ENCODE measurements at regions not wholly inside any gene's neighbourhood (a gene's known extent, or its start where the extent isn't known, plus 50 kb on each side); places are given as distances from the start of the nearest gene placed in this dataset.
"Not testable (repeated sequence)": the region's sequence is repeated elsewhere in the genome, so short reads cannot be mapped to it uniquely, and the experiment has no call there.

DNA sequence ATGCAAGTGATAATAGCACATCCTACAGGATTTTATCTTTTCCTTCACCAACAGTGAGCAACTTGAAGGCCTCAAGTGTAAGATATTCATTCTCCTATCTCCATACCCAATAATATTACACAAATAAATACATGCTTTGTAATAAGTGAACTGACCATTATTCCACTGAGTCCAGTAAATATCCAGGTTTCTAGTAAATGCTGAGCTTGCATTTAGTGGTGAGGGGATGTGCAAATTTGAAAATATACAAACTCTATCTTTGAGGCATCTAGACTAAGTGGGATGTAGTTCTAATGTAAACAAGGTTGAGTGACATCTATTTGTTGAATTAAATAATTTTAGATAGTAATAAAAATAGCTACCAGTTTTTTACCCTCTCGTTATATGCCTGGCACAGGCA is 587.6 kb upstream of the IL12A start:
- DNase-seq = no peak

DNA sequence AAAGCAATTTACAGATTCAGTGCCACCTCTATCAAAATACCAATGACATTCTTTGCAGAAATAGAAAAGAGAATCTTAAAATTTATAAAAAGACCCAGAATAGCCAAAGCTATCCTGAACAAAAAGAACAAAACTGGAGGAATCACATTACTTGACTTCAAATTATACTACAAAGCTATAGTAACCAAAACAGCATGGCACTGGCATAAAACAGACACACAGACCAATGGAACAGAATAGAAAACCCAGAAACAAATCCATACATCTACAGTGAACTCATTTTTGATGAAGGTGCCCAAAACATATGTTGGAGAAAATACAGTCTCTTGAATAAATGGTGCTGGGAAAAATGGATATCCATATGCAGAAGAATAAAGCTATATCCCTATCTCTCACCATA is 578.9 kb upstream of the IL12A start:
- DNase-seq = not testable (repeated sequence)

DNA sequence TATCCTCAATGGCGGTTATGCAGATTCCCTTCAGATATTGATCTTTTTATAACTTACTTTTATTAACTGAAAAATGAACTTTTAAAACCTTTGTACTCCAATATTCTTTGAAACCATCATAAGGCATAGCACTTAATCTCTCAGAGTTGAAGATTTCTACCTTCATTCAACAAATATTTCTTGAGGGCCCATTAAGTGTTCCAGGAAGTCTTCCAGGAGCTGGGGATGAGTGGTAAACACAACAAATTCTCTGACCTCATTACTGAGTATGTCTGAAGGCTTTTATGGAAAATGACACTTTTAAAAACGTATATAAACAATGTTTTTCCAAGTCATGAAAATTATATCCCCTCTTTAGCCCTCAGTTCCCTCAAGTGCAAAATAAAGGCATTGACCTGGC is 575.3 kb upstream of the IL12A start:
- no peak for DNase-seq

DNA sequence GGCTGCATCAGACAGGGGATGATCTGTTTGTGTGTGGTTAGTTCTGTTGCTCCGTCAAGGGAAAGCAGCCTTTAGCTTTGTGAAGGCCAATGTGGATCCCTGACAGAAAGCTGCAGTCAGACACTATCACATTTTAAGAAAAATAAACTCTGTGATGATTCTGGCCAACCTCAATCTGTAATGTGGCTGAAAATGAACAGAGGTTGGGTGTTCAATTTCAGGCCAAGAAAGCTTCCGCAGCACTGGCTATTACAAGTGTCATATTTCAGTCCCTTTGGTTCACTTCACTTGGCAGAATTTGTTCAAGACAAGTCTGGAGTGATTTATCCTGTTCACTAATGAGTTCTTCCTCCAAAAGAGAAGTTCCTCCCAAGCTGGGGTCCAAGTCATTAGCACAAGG is 571.8 kb upstream of the IL12A start:
- no peak for DNase-seq

DNA sequence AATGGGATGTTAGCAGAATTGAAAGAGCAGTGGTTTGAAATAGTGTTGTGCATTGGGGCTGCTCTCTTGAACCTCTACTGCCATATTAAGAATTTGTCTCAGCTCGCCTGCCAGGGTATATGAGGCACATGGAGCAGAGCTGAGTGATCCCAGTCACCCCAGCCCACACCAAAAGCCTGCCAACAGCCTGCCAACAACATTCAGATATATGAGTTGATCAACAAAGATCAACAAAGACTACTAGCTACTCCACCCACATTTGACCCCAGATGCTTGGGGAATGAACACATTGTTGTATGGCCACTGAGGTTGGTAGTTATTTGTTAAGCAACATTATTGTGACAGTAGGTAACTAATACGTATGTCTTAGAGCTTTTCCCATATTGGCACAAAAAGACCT is 570.9 kb upstream of the IL12A start:
- DNase-seq = no peak

DNA sequence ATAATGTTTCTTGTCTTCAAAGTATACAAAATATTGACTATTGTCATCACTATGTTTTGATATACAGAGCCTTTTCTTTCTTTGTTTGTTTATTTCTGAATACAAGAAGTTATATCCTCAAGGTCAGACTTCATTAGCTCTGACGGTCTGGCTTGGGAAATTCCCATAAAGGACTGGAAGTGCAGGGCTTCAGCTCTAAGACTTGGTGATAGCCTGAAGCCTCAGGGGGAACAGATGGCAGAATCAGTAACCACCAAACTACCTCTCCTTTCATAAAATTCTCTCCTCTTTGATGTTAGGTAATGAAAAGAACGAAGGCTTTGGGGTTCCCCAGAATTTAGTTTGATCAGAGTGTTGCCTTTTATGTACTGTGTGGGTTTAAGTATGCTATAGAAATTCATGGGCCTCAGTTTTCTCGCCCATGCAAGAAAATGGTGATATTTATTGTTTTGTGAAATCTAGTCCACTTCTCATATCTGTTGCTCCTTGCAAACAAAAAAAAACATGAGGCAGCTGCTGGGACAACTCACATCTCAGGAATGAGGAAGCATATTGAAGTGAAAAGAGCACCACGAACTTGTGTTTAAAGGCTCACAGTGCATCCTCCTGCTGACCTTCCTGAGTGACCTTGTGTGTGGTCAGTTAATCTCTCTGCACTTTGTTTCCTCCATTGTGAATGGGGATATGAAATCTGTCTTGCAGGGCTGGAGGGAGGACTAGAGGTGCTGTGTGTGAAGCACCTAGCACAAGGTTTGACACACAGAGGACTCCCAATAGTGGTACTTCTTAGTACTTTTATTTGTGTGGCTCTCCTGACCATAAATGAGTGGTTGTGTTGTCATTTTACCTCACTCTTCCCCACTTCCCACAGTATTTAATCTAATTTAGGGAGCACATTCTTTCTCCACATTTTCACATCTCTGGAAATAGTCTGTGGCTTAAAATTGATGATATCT is 569.8 kb upstream of the IL12A start:
- DNase-seq = no peak

DNA sequence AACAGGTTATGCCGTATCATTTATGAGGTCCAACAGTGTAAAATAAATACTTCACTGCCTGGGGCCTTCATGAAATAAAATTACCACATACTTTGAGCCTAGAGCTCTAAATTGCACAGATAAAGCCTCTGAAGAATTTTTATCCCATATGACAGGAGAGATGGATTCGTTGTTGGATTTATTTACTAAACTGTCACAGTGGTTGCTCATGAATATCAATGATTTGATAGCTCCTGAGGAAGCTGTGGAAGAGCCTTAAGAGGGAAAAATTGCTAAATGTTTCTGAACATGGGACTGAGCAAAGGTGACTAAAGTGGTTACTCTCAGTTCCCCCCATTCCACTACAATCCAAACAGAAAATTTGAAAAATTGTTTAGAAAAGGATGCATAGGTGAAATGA is 558.9 kb upstream of the IL12A start:
- no peak for DNase-seq

DNA sequence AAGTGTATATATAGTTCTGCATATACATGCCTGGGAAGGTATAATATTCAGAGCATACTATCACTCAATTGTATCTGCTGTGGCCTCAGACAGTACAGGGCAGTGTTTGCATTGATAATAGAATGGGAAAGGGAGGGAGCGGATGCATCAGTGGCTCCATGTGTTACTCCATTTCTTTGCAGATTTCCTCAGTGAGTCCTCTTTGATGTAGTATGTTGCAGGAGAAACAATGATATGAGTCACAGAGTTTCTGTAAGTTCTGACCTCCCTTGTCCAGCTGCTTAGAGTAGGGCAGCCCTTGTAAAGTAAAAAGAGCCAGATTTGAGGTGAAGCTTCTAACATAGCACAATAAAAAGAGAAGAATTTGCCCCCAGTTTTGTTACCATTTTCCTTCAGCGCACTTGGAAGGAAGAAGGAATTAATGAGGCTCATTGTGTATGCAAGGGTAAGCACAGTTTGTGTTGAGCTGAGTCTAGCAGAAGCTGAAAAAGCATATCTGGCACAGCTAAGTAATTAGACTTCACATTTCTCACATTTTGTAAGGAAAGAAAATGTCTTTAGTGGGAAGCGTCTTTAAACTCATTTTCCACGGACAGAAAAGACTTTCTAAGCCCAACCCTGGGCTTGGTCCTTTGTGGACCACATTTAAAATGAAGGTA is 555.8 kb upstream of the IL12A start:
- no peak for DNase-seq

DNA sequence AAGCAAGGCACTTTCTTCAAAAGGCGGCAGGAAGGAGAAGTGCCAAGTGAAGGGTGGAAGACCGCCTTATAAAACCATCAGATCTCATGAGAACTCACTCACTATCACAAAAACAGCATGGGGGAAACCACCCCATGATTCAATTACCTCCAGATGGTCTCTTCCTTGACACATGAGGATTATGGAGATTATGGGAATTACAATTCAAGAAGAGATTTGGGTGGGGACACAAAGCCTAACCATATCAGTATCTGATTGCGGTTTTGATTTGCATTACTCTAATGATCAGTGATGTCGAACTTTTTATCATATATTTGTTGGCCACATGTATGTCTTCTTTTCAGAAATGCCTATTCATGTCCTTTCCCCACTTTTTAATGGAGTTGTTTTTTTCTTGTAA is 549.3 kb upstream of the IL12A start:
- no peak for DNase-seq

DNA sequence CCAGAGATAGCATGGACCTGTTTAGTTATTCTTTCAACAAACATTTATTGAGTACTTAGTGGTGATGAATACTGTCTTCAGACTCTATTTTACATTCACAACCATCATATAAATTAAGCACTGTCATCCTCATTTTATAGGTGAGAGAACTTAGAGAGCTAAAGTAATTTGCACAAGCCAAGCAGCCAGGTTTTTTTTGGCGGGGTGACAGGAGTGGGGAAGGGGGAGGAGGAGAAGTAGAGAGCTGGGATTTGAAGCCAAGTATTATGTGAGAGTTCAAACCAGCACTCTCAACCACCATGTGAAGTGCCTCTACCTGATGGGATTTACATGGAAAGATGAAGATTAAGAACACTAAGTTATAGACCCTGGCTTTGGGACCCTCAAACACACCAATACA is 547.4 kb upstream of the IL12A start:
- DNase-seq = no peak

DNA sequence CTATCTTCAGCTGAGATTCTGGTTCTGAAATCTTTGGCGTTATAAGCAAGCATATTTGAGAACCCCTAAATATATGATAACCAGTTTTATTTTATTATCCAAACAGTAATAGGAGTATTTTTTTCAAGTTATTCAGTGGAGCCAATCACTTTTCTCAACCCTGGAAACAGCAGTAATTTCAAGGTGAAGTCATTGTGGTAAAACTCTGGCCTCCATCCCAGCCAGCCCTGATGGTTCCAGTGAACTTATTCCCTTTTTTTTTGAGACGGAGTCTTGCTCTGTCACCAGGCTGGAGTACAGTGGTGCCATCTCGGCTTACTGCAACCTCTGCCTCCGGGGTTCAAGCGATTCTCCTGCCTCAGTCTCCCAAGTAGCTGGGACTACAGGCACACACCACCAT is 545.4 kb upstream of the IL12A start:
- DNase-seq = no peak

DNA sequence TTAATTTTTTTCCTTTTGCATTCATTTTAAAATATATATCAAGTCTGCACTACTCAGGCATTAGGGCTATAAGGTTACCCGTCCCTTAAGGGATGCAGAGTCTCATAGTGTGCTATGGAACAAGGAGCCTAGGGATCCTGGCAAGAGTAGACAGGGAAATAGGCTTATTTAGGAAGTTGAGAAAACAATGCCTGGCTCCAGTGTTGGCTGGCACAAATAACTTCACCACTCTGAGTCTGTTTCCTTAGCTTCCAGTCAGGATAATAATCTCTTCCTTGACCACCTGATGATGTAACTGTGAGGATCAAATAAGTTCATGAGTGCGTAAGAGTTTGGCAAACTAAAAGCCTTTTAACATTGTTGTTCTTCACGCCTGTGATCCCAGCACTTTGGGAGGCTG is 540.8 kb upstream of the IL12A start:
- no peak for DNase-seq

DNA sequence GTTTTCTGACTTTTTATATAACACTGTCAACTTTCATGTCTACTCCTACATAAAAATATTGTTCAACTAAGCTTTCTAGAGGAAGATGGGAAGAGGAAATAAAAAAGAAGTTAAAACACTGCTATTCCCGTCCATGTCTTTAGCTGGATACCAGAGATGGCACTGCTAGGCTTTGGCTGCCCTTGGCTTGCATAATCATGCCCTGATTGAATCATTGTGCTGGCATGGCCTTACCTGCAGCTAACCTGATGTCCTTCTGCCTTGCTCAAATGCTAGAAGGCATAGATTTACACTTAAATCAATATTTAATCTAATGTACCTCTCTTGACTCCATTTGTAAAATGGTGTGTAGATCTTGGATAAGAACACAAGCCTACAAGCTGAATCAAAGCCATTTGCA is 539.7 kb upstream of the IL12A start:
- DNase-seq = no peak

DNA sequence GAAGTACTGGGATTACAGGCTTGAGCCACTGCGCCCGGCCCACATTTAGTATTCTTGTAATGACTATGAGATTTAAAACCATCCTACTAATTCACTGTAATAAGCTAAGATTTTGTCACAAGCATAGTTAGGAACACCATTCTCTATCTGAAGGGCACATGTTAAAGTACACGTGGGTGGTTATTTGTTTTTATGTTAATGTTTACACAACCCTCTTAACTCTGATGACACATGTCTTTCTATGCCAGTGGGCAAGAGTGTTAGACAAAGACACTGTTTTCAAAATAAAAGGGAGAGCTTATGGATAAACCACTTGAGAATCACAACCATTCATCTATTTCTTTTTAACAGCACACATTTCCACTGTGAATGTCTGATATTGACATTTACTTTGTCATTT is 537.6 kb upstream of the IL12A start:
- no peak for DNase-seq

DNA sequence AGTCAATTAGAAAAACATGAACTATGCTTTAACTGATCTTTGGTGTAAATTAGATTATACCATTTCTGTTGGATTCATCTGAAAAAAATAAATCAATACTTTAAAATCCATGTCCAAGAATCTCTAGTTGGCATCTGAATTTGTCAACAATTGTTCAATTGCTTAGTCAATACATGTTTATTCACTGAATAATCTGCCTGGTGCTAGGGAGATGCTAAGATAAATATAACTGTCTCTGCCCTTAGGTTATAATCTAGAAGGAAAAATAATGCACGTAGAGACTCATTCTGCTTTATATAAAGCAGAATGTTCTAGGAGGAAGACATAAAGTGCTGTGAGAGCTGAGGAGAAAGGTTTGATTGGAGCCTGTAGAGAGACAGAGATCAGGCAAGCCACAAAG is 537.2 kb upstream of the IL12A start:
- DNase-seq = no peak

DNA sequence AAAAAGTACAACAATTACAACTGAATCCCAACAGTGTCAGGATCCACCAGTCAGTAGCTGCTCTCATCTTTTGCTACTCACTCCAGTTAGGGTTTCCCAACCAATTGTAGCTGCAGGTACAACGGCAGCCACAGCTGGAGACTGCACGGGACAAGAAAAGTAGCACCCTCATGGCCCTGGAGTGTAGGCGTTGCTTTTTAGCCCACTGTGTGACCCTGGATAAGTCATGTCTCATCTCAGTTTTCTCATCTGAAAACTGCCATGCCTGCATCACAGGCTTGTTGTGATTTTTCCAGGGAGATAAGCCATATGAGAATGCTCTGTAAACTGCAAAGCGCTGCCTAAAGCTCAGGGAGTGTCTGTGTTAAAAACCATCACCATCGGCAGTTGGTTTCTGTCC is 535.6 kb upstream of the IL12A start:
- DNase-seq = no peak

DNA sequence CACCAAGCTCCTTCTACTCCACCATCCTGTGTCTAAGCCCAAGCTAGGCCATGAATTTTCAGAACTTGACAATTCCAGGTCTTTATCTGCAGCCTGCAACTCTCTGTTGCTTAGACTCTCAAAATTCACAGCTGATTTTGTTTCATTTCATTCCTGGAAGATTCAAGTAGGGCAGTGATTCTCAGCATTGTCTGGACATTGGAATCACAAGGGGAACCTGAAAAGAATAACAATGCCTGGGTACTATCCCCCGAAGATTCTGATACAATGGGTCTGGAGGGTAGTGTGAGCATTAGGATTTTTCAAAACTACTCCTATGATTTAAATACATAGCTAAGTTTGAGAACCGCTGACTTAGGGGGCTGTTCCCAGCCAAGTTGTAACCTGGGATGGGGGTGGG is 534.7 kb upstream of the IL12A start:
- no peak for DNase-seq

DNA sequence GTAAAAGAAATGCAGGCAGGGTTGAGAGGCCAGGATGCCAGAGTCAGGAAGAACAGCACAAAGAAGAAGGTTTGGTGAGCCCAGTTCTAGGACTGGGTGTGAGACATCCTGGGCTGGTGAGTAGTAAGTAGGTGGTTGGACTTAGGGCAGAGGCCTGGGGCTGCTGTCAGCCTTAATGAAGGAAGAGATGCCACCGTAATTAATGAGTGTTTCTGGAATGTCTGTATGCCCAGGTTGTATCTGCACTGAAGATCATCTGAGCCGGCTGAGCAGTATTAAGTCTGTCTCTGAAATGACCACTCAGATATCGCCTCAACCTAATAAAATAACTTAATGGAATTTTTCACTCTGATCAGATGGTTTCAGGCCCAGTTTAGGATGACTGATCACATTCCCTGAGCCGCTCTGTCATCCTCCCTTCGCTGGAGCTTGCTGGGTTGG is 532.9 kb upstream of the IL12A start:
- DNase-seq = no peak

DNA sequence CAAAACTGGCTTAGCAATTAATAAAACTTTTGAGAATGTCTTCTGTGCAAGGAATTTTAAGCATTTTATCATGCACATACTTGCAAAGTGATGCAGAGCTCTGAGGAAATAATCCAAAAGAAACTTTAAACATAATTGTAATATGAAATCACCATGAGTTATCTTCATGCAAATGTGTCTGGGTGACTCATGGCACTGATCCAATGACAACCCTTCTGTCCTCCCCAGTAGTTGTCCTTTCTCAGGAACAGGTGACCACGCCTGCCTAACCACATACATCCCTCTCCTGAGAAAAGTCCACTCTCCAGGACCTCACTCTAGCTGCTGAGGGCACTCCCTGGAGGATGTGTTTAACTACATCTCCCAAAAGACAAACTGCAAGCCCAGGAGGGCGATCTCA is 530.6 kb upstream of the IL12A start:
- DNase-seq = no peak

DNA sequence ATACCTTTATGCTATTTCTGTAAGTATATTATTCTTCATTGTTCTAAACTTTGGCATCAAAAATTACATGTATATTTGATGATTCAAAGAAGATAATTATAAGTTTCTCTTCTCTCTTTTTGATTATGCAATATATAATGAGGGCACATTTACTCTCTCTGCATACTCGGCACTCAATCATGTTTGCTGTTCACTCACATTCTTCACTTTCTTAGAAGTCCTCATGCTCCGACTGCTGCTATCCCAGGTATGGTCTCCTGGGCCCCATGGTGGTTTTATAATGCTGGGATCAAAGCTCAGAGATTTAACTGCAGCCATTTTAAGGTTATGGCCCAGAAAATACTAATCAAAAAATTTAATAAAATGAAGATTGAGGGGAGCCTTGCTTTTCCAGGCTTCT is 529.7 kb upstream of the IL12A start:
- DNase-seq = no peak

DNA sequence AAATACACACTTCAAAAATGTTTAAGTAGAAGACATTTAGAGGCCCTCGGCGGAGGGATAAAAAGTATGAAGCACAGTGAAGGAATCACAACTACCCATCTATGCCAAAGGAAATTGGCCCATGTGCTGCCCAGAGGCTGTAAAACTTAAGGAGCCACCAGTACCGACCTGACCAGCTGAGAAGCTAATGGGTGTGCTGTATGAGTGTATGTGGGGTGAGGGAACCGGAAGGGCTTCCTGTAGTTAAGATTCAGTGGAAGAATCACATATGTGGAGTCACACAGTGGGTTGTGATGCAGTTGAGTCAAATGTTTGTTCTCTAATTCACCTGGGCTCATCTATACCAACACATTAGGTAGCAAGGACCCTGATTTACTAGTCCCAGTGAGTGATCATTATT is 516.0 kb upstream of the IL12A start:
- no peak for DNase-seq

DNA sequence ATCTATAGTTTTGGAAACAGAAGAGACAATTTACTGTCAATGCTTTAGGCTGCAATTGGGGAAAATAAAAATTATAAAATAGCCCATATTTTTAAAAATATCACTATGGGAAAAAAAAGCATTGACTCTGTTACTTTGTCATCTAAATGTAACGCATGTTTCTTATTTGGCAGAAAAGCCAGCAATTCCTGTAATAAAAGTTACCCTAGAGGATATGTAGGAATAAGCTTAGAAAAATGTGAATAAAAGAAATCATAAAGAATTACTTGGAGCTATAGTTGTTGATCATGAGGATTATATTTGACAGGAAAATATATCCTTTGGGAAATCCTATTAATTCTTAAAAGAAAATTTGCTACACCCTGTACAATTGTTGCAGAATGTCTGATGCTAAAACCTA is 515.4 kb upstream of the IL12A start:
- no peak for DNase-seq

DNA sequence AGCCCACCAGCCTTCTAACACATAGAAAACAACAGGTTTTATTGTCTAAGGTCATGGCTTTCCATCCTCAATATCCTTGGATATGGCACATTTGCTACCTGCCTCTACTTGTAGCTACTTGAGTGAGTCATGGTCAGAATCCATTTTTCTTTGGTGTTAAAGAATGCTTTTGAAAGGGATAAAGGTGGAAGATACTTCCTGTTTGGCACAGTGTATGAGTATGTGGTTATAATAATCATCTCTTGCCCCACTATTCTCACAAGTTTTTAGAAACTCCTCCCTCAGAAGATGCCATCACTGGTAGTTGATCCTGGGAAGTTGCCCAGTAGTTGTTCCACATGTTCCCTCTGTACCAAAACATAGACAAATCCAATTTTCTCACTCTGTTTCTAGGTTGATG is 508.6 kb upstream of the IL12A start:
- no peak for DNase-seq

DNA sequence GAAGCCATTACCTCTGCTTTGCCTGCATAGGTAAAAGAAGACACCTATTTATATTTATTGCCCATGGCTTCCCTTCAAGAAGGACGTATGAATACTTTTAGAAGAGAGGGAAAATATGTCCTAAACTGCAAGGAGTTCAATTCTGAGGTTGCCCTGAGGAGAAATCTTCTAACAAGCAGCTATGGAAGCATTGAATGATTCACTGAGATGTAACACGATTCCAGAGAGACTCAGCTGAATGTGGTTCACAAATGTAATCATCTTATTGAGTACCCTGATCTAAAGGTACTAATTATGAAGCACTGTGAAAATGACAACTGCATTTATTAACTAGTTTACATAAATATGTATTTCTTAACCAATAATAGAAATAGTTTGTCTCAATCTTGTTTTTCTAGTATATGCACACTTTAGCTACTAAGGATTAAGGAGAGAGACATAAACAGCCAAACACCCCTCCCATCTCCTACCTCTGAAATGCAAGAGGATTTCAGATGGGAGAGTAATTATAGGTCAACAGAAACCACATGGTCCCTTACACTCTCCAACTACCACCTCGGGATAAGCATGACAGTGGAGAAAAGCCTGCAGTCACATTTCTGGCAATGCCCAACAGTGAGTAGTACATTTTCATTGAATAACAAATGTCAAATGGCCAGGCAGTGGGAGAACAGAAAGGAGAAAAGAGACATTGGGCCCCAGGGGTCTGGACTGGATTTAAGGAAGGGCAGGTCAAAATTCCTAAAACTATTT is 506.2 kb upstream of the IL12A start:
- no peak for DNase-seq

Measured in CD4-positive, alpha-beta T cell treated with Interleukin-15 for 1 hour (primary cell).